ENCODE measurements at regions not wholly inside any gene's neighbourhood (a gene's known extent, or its start where the extent isn't known, plus 50 kb on each side); places are given as distances from the start of the nearest gene placed in this dataset.

- Histone ChIP-seq H3K4me1 (ENCODE audit: insufficient read depth, low read length, poor library complexity, severe bottlenecking) (no peaks in the 10 kb centered on the region), H3K36me3 (ENCODE audit: insufficient read depth, low read length, poor library complexity, severe bottlenecking) (no peaks in the 10 kb centered on the region), H3K4me3 (ENCODE audit: low read depth, low read length, poor library complexity, severe bottlenecking) (no peak overlapping the region), H3K9me3 (ENCODE audit: low read depth, low read length, poor library complexity, severe bottlenecking) (no peaks in the 10 kb centered on the region), H3K27ac (ENCODE audit: low read depth, low read length, poor library complexity, severe bottlenecking) (no peak overlapping the region), H3K27me3 (replicated peaks; ENCODE audit: insufficient read depth, low read depth, low read length, poor library complexity) (no peaks in the 10 kb centered on the region)
- no TSS peak for BruUV-seq (replicated peaks)
- ChIA-PET POLR2A (ENCODE audit: low non-redundant PET) (no interaction called here), CTCF (no interaction called here)
- TF ChIP-seq CTCF (conservative IDR thresholded peaks at IDR 0.05; ENCODE audit: low read depth, low read length), result no peak
- intact Hi-C loops (cut with micrococcal nuclease; ENCODE audit: unreplicated experiment), result no loop called here
- no peak for DNase-seq (ENCODE audit: low spot score)
Observed at GRCh38 chr3:20324664-20325478, 138.9 kb upstream of the SGO1 start.

DNA sequence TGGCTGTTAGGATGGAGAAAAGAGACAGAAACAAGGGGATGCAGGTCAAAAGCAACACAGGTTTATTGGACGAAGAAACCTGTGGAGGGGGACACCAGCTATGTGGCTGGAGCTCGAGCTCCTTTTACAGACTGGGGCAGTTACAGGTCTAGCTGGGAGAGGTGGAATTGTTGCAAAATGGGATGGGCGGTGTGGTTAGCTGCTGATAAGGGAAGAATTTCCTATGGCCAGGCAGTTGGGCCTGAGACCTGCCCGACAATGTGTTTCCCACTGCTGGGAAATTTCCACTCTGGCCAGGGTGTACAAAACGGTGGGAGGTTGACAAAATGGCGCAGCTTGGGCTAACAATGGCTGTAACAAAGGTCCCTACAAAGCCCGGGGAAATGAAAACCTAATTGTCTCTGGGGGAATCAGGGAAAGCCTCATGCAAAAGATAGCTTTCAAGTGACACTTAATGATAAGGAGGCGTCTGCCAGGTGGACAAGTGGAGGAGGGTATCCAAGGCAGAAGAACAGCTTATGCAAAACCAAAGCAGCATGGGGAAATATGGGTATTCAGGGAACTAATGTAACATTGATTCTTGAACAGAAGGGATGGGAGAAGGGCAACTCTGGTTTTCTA is 137.4 kb upstream of the SGO1 start:
- intact Hi-C loops (cut with micrococcal nuclease; ENCODE audit: unreplicated experiment), result no loop called here
- Histone ChIP-seq H3K36me3 (ENCODE audit: insufficient read depth, low read length, poor library complexity, severe bottlenecking) (no peaks in the 10 kb centered on the region), H3K9me3 (ENCODE audit: low read depth, low read length, poor library complexity, severe bottlenecking) (no peaks in the 10 kb centered on the region), H3K4me1 (ENCODE audit: insufficient read depth, low read length, poor library complexity, severe bottlenecking) (no peaks in the 10 kb centered on the region), H3K27ac (ENCODE audit: low read depth, low read length, poor library complexity, severe bottlenecking) (no peak overlapping the region), H3K4me3 (ENCODE audit: low read depth, low read length, poor library complexity, severe bottlenecking) (no peak overlapping the region), H3K27me3 (replicated peaks; ENCODE audit: insufficient read depth, low read depth, low read length, poor library complexity) (no peaks in the 10 kb centered on the region)
- POLR2A ChIA-PET (ENCODE audit: low non-redundant PET), result no interaction called here
- no peak for DNase-seq (ENCODE audit: low spot score)
- CTCF ChIA-PET, result no interaction called here
- no TSS peak for BruUV-seq (replicated peaks)
- no peak for TF ChIP-seq CTCF (conservative IDR thresholded peaks at IDR 0.05; ENCODE audit: low read depth, low read length)
- no peak for TF ChIP-seq EZH2 (IDR thresholded peaks at IDR 0.05; ENCODE audit: borderline replicate concordance, low read depth, low read length, poor library complexity, severe bottlenecking)

DNA sequence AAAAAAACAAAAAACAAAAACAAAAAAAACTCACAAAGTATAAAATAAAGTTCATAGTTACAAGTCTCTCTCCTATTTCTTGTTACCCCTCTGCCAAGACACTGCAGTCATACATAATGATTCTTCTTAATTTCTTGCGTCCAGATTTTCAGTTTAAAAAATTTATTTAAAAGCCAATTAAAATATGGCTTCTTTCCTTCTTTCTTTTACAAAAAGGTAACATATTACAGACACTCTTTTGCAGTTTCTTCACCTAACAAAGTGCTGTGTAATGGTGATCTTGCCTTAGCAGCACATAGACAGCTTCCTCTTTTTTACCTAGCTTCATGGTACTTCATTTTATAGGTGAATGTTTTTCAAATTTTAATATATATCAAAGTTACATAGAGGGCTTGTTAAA is 136.1 kb upstream of the SGO1 start:
- Histone ChIP-seq H3K4me1 (ENCODE audit: insufficient read depth, low read length, poor library complexity, severe bottlenecking) (no peaks in the 10 kb centered on the region), H3K27me3 (replicated peaks; ENCODE audit: insufficient read depth, low read depth, low read length, poor library complexity) (no peaks in the 10 kb centered on the region), H3K36me3 (ENCODE audit: insufficient read depth, low read length, poor library complexity, severe bottlenecking) (no peaks in the 10 kb centered on the region), H3K27ac (ENCODE audit: low read depth, low read length, poor library complexity, severe bottlenecking) (no peak overlapping the region), H3K9me3 (ENCODE audit: low read depth, low read length, poor library complexity, severe bottlenecking) (no peaks in the 10 kb centered on the region), H3K4me3 (ENCODE audit: low read depth, low read length, poor library complexity, severe bottlenecking) (no peak overlapping the region)
- POLR2A ChIA-PET (ENCODE audit: low non-redundant PET), result no interaction called here
- no peak for DNase-seq (ENCODE audit: low spot score)
- TF ChIP-seq CTCF (conservative IDR thresholded peaks at IDR 0.05; ENCODE audit: low read depth, low read length) (no peak), EZH2 (IDR thresholded peaks at IDR 0.05; ENCODE audit: borderline replicate concordance, low read depth, low read length, poor library complexity, severe bottlenecking) (no peak)
- intact Hi-C loops (cut with micrococcal nuclease; ENCODE audit: unreplicated experiment), result no loop called here
- no TSS peak for BruUV-seq (replicated peaks)
- CTCF ChIA-PET, result no interaction called here

All from A673 (cell line).